GM23338 (cell line): ENCODE measurements at regions not wholly inside any gene's neighbourhood (a gene's known extent, or its start where the extent isn't known, plus 50 kb on each side); places are given as distances from the start of the nearest gene placed in this dataset.

Experiments used
- ATAC-seq: fragments of 200-7000 bp; cut with Tn5 transposase; 3 replicates; pipeline ENCODE4 v1.9.1; 2020
- DNase-seq: peaks from one replicate; pipeline ENCODE4 v3.0.0-alpha.2; 2015; ENCODE audit warnings: low spot score
- H2AFZ ChIP-seq: fragments of 200-600 bp; sonication (generic); 2 replicates; pipeline ENCODE4 v1.8.0; 2016; ENCODE audit warnings: antibody characterized with exemption, mild to moderate bottlenecking, moderate library complexity
- H3F3A ChIP-seq: fragments of 200-600 bp; sonication (generic); replicated peaks from 2 replicates; pipeline ENCODE4 v1.8.0; 2017; ENCODE audit warnings: antibody characterized with exemption, mixed run types, low read depth
- H3K27ac ChIP-seq: fragments of 200-600 bp; sonication (generic); 2 replicates; pipeline ENCODE4 v1.6.1; 2016; ENCODE audit warnings: low read depth
- H3K27me3 ChIP-seq: fragments of 200-600 bp; sonication (generic); 2 replicates; pipeline ENCODE4 v1.8.0; 2016; ENCODE audit warnings: mild to moderate bottlenecking, mixed run types, moderate library complexity; ENCODE audit not compliant: insufficient read depth
- H3K36me3 ChIP-seq: fragments of 200-600 bp; sonication (generic); 2 replicates; pipeline ENCODE4 v1.8.0; 2016; ENCODE audit warnings: mild to moderate bottlenecking; ENCODE audit not compliant: insufficient read depth
- H3K4me1 ChIP-seq: fragments of 200-600 bp; sonication (generic); 2 replicates; pipeline ENCODE4 v1.8.0; 2016; ENCODE audit warnings: mild to moderate bottlenecking, moderate library complexity; ENCODE audit not compliant: insufficient read depth
- H3K4me2 ChIP-seq: fragments of 200-600 bp; sonication (generic); 2 replicates; pipeline ENCODE4 v1.7.1; 2017; ENCODE audit warnings: mixed run types
- H3K4me3 ChIP-seq: fragments of 200-600 bp; sonication (generic); 2 replicates; pipeline ENCODE4 v1.6.1; 2016; ENCODE audit warnings: mixed run types
- H3K79me2 ChIP-seq: fragments of 200-600 bp; sonication (generic); replicated peaks from 2 replicates; pipeline ENCODE4 v1.8.0; 2017; ENCODE audit warnings: mild to moderate bottlenecking; ENCODE audit not compliant: insufficient read depth
- H3K9me2 ChIP-seq: fragments of 200-600 bp; sonication (generic); 2 replicates; pipeline ENCODE4 v1.8.0; 2017; ENCODE audit not compliant: insufficient read depth
- H4K20me1 ChIP-seq: fragments of 200-600 bp; sonication (generic); replicated peaks from 2 replicates; pipeline ENCODE4 v1.8.0; 2017; ENCODE audit warnings: mild to moderate bottlenecking; ENCODE audit not compliant: insufficient read depth
- H3K27ac Mint-ChIP-seq: 2 replicates; pipeline ENCODE4 v1.8.0; 2020; ENCODE audit warnings: inconsistent platforms, mild to moderate bottlenecking, moderate library complexity, mixed read lengths
- H3K27me3 Mint-ChIP-seq: 3 replicates; pipeline ENCODE4 v1.8.0; 2022; ENCODE audit warnings: low read depth, mild to moderate bottlenecking, moderate library complexity, mixed read lengths, inconsistent platforms; ENCODE audit not compliant: insufficient read depth, poor library complexity
- H3K36me3 Mint-ChIP-seq: 3 replicates; pipeline ENCODE4 v1.8.0; 2021; ENCODE audit warnings: low read depth, mild to moderate bottlenecking, inconsistent platforms, moderate library complexity, mixed read lengths
- H3K4me1 Mint-ChIP-seq: 3 replicates; pipeline ENCODE4 v1.8.0; 2020; ENCODE audit warnings: mild to moderate bottlenecking, inconsistent platforms, mixed read lengths
- H3K4me3 Mint-ChIP-seq: 3 replicates; pipeline ENCODE4 v1.8.0; 2021; ENCODE audit warnings: moderate library complexity, mild to moderate bottlenecking, inconsistent platforms, mixed read lengths
- H3K9me3 Mint-ChIP-seq: 3 replicates; pipeline ENCODE4 v1.8.0; 2020; ENCODE audit warnings: moderate library complexity, mild to moderate bottlenecking, inconsistent platforms, mixed read lengths
- CREB1 ChIP-seq: fragments of 250-450 bp; sonication (Bioruptor Pico); IDR thresholded peaks from 2 replicates; pipeline ENCODE4 v1.5.0; 2020; ENCODE audit warnings: low read depth, mild to moderate bottlenecking, moderate library complexity
- EZH2 ChIP-seq: fragments of 200-600 bp; sonication (generic); IDR thresholded peaks from one replicate; pipeline ENCODE4 v1.8.0; 2017; ENCODE audit warnings: antibody characterized with exemption, mild to moderate bottlenecking, low read depth; ENCODE audit not compliant: unreplicated experiment
- EZH2phosphoT487 ChIP-seq: fragments of 200-600 bp; sonication (generic); IDR thresholded peaks from one replicate; pipeline ENCODE4 v1.8.1; 2018; ENCODE audit warnings: antibody characterized with exemption; ENCODE audit not compliant: unreplicated experiment
- JUNB ChIP-seq: IDR thresholded peaks from one replicate; pipeline ENCODE4 v1.6.1; 2016; ENCODE audit warnings: antibody characterized with exemption; ENCODE audit not compliant: unreplicated experiment
- POLR2AphosphoS5 ChIP-seq: IDR thresholded peaks from 2 replicates; pipeline ENCODE4 v1.6.1; 2016; ENCODE audit warnings: antibody characterized with exemption, low read depth
- STAT1 ChIP-seq: IDR thresholded peaks from one replicate; pipeline ENCODE4 v1.6.1; 2016; ENCODE audit warnings: antibody characterized with exemption; ENCODE audit not compliant: unreplicated experiment
- ZNF114 ChIP-seq: fragments of 250-450 bp; sonication (Bioruptor Pico); IDR thresholded peaks from 2 replicates; pipeline ENCODE4 v1.5.0; 2020; ENCODE audit warnings: mild to moderate bottlenecking, moderate library complexity
- ZNF331 ChIP-seq: fragments of 250-450 bp; sonication (Bioruptor Pico); IDR thresholded peaks from 2 replicates; pipeline ENCODE4 v1.5.0; 2020; ENCODE audit warnings: low read depth, mild to moderate bottlenecking, moderate library complexity
- TF ChIP-seq, protein P1 (sequence below), 2 experiments: fragments of 200-600 bp in 1 of 2; sonication (generic) in 1 of 2; conservative IDR thresholded peaks; 2 replicates each; pipeline versions ENCODE4 v1.5.1 to v1.6.1; 2016 to 2017; ENCODE audit warnings: antibody characterized with exemption in 2 of 2, low read depth in 2 of 2, mild to moderate bottlenecking in 2 of 2, moderate library complexity in 1 of 2
- TF ChIP-seq, protein P2 (sequence below): fragments of 250-450 bp; sonication (Bioruptor Pico); IDR thresholded peaks from 2 replicates; pipeline ENCODE4 v1.5.0; 2020; ENCODE audit warnings: mild to moderate bottlenecking, moderate library complexity
- TF ChIP-seq, protein P3 (sequence below): IDR thresholded peaks from 2 replicates; pipeline ENCODE4 v1.6.1; 2016; ENCODE audit warnings: antibody characterized with exemption

DNA sequence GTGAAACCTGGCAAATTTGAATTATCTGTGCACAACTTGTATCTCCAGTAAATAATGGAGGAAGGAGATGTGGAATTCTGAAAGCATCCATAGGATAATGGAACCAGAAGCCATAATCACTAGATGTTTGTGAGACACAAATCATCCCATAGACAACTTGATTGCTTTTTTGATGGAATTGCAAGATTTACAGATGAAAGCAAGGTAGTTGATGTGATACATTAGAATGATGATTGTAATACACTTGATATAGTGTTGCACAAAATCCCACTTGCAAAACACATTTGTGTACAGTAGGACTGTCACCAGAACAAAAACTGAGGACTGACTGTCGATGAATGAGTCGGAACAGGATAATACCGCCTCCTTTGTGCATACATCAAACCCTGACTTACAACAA, 178.3 kb downstream of the IRS2 start:
- Histone ChIP-seq H3K79me2 (no peaks in the 10 kb centered on the region), H3K27me3 (no peaks in the 10 kb centered on the region), H3K4me2 (no peak overlapping the region), H4K20me1 (no peaks in the 10 kb centered on the region), H3K27ac (no peak overlapping the region), H3K4me1 (no peaks in the 10 kb centered on the region), H2AFZ (no peak overlapping the region), H3K36me3 (no peaks in the 10 kb centered on the region), H3K9me2 (0 out of 2 replicates have a peak, but pooled peaks cover 5% of the 10 kb centered on the region), H3F3A (no peaks in the 10 kb centered on the region), H3K4me3 (no peak overlapping the region)
- Mint-ChIP-seq H3K36me3 (no peaks in the 10 kb centered on the region), H3K27me3 (no peaks in the 10 kb centered on the region), H3K27ac (no peak overlapping the region), H3K9me3 (peaks cover 8% of the 10 kb centered on the region), H3K4me3 (no peak overlapping the region), H3K4me1 (no peaks in the 10 kb centered on the region; the same call in 2 of the 3 replicates)
- TF ChIP-seq EZH2, result no peak
- no peak for TF ChIP-seq CREB1
- no peak for TF ChIP-seq JUNB
- TF ChIP-seq ZNF331 (CRISPR knock-in tag), result no peak
- TF ChIP-seq, protein P1, sequence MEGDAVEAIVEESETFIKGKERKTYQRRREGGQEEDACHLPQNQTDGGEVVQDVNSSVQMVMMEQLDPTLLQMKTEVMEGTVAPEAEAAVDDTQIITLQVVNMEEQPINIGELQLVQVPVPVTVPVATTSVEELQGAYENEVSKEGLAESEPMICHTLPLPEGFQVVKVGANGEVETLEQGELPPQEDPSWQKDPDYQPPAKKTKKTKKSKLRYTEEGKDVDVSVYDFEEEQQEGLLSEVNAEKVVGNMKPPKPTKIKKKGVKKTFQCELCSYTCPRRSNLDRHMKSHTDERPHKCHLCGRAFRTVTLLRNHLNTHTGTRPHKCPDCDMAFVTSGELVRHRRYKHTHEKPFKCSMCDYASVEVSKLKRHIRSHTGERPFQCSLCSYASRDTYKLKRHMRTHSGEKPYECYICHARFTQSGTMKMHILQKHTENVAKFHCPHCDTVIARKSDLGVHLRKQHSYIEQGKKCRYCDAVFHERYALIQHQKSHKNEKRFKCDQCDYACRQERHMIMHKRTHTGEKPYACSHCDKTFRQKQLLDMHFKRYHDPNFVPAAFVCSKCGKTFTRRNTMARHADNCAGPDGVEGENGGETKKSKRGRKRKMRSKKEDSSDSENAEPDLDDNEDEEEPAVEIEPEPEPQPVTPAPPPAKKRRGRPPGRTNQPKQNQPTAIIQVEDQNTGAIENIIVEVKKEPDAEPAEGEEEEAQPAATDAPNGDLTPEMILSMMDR (conservative IDR thresholded peaks at IDR 0.05; ENCODE audit: low read depth in 2 of 2), result no peak
- TF ChIP-seq, protein P2, sequence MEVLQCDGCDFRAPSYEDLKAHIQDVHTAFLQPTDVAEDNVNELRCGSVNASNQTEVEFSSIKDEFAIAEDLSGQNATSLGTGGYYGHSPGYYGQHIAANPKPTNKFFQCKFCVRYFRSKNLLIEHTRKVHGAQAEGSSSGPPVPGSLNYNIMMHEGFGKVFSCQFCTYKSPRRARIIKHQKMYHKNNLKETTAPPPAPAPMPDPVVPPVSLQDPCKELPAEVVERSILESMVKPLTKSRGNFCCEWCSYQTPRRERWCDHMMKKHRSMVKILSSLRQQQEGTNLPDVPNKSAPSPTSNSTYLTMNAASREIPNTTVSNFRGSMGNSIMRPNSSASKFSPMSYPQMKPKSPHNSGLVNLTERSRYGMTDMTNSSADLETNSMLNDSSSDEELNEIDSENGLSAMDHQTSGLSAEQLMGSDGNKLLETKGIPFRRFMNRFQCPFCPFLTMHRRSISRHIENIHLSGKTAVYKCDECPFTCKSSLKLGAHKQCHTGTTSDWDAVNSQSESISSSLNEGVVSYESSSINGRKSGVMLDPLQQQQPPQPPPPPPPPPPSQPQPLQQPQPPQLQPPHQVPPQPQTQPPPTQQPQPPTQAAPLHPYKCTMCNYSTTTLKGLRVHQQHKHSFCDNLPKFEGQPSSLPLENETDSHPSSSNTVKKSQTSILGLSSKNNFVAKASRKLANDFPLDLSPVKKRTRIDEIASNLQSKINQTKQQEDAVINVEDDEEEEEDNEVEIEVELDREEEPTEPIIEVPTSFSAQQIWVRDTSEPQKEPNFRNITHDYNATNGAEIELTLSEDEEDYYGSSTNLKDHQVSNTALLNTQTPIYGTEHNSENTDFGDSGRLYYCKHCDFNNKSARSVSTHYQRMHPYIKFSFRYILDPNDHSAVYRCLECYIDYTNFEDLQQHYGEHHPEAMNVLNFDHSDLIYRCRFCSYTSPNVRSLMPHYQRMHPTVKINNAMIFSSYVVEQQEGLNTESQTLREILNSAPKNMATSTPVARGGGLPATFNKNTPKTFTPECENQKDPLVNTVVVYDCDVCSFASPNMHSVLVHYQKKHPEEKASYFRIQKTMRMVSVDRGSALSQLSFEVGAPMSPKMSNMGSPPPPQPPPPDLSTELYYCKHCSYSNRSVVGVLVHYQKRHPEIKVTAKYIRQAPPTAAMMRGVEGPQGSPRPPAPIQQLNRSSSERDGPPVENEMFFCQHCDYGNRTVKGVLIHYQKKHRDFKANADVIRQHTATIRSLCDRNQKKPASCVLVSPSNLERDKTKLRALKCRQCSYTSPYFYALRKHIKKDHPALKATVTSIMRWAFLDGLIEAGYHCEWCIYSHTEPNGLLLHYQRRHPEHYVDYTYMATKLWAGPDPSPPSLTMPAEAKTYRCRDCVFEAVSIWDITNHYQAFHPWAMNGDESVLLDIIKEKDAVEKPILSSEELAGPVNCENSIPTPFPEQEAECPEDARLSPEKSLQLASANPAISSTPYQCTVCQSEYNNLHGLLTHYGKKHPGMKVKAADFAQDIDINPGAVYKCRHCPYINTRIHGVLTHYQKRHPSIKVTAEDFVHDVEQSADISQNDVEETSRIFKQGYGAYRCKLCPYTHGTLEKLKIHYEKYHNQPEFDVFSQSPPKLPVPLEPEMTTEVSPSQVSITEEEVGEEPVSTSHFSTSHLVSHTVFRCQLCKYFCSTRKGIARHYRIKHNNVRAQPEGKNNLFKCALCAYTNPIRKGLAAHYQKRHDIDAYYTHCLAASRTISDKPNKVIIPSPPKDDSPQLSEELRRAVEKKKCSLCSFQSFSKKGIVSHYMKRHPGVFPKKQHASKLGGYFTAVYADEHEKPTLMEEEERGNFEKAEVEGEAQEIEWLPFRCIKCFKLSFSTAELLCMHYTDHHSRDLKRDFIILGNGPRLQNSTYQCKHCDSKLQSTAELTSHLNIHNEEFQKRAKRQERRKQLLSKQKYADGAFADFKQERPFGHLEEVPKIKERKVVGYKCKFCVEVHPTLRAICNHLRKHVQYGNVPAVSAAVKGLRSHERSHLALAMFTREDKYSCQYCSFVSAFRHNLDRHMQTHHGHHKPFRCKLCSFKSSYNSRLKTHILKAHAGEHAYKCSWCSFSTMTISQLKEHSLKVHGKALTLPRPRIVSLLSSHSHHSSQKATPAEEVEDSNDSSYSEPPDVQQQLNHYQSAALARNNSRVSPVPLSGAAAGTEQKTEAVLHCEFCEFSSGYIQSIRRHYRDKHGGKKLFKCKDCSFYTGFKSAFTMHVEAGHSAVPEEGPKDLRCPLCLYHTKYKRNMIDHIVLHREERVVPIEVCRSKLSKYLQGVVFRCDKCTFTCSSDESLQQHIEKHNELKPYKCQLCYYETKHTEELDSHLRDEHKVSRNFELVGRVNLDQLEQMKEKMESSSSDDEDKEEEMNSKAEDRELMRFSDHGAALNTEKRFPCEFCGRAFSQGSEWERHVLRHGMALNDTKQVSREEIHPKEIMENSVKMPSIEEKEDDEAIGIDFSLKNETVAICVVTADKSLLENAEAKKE (CRISPR knock-in tag), result no peak
- no peak for TF ChIP-seq ZNF114
- TF ChIP-seq STAT1, result no peak
- TF ChIP-seq, protein P3, sequence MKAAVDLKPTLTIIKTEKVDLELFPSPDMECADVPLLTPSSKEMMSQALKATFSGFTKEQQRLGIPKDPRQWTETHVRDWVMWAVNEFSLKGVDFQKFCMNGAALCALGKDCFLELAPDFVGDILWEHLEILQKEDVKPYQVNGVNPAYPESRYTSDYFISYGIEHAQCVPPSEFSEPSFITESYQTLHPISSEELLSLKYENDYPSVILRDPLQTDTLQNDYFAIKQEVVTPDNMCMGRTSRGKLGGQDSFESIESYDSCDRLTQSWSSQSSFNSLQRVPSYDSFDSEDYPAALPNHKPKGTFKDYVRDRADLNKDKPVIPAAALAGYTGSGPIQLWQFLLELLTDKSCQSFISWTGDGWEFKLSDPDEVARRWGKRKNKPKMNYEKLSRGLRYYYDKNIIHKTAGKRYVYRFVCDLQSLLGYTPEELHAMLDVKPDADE, result no peak
- no peak for TF ChIP-seq EZH2phosphoT487
- TF ChIP-seq POLR2AphosphoS5, result no peak
- ATAC-seq, result no peak
- DNase-seq, result no peak
